Activated naive CD8-positive, alpha-beta T cell treated with anti-CD3 and anti-CD28 coated beads, Interleukin-2, amount 50 U/mL, for 24 hours (primary cell): ENCODE measurements at regions not wholly inside any gene's neighbourhood (a gene's known extent, or its start where the extent isn't known, plus 50 kb on each side); places are given as distances from the start of the nearest gene placed in this dataset.

Experiments
- ATAC-seq: fragments of 150-1000 bp; cut with Tn5 transposase; one replicate; pipeline ENCODE4 v1.10.0; 2021
- DNase-seq: peaks from one replicate; pipeline ENCODE4 v3.0.0; 2021
- H3K27ac Mint-ChIP-seq: one replicate; pipeline ENCODE4 v1.8.0; 2021; ENCODE audit warnings: mild to moderate bottlenecking, mixed read lengths
- H3K27me3 Mint-ChIP-seq: one replicate; pipeline ENCODE4 v1.8.0; 2021; ENCODE audit warnings: mixed read lengths
- H3K36me3 Mint-ChIP-seq: one replicate; pipeline ENCODE4 v1.8.0; 2021; ENCODE audit warnings: low read depth, mixed read lengths
- H3K4me1 Mint-ChIP-seq: one replicate; pipeline ENCODE4 v1.8.0; 2021; ENCODE audit warnings: mixed read lengths
- H3K4me3 Mint-ChIP-seq: one replicate; pipeline ENCODE4 v1.8.0; 2021; ENCODE audit warnings: mild to moderate bottlenecking, moderate library complexity, mixed read lengths
- H3K9me3 Mint-ChIP-seq: one replicate; pipeline ENCODE4 v1.8.0; 2021; ENCODE audit warnings: mixed read lengths

DNA sequence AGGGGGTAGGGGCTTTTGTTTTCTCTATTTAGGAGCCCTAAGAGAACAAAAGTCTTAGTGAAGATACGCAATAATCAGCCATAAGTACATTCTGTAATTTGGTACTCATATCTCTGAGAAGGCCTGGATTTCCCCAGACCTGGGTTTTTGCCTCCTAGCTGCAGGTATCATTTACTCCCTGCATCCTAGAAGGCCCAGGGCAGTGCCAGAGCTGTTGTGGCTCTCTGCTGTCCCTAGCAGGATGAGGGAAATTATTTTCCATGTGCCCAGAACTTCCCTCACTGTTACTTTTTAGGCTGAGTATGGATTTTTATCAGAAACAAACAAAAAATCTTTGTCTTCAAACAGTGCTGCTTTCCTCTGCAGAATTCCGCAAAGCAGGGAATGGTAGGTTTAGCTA is 192.5 kb upstream of the SYT1 start:
- Mint-ChIP-seq H3K4me3 (no peak overlapping the region), H3K9me3 (no peaks in the 10 kb centered on the region), H3K4me1 (no peaks in the 10 kb centered on the region), H3K27ac (no peak overlapping the region), H3K27me3 (no peaks in the 10 kb centered on the region), H3K36me3 (no peaks in the 10 kb centered on the region)
- no peak for ATAC-seq
- DNase-seq = no peak

DNA sequence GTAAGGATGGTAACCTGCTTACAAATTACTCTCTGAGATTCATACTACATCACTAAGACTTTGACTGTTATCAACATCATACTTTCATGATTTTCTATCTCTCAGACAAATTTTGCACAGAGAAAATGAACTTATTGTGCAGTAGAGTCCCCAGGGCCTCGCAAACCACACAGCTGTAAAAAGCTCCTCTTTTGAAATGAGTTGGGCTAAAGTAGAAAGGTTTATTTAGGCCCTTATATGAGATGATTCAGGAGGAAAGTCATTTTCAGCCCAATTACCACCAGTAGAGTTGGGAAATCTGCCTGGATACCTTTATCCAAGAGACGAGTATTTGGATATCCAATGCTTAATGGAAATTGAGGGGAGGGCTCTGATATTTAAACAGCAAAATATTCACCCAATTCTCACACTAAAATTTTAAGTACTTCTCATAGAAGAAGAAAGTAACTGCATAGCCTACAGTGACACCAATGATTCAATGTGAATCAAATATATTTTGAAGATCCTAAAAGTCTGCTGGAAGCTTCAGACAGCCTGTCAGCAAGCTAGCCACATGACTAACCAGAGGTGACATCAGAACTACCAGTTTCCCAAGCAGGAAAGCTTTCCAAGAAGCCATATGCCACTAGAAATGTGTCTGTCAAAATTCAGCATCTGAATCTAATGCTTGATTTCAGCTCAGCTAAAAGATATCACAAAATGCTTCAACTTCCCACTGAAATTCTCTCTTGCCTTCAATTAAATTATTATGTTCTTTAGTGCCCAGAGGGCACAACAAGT is 190.1 kb upstream of the SYT1 start:
- no peaks in the 10 kb centered on the region for H3K36me3 Mint-ChIP-seq
- no peak overlapping the region for H3K27ac Mint-ChIP-seq
- ATAC-seq (no peak), DNase-seq (no peak)
- no peaks in the 10 kb centered on the region for H3K9me3 Mint-ChIP-seq
- no peaks in the 10 kb centered on the region for H3K27me3 Mint-ChIP-seq
- H3K4me1 Mint-ChIP-seq = no peaks in the 10 kb centered on the region
- no peak overlapping the region for H3K4me3 Mint-ChIP-seq

DNA sequence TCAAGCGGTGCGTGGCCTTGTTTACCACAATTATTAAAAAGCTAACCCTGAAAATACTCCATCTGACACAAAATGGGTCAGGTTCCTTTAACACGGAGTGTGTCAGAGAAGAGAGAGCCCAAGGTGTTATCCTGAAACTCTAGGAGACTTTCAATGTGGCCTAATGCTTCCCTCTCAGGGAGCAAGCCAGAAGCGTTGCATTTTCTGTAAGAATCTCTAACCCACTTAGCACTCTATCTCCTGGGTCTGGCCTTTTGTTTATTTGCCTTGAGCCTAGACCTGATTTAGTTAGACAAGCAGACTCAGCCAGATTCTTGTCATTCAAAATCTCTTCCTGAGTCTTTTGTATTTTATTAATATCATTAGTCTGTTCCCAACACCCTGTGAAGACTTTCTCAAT is 184.0 kb upstream of the SYT1 start:
- Mint-ChIP-seq H3K9me3 (no peaks in the 10 kb centered on the region), H3K4me3 (no peak overlapping the region), H3K27me3 (no peaks in the 10 kb centered on the region), H3K27ac (no peak overlapping the region), H3K36me3 (no peaks in the 10 kb centered on the region), H3K4me1 (no peaks in the 10 kb centered on the region)
- ATAC-seq (no peak), DNase-seq (no peak)

DNA sequence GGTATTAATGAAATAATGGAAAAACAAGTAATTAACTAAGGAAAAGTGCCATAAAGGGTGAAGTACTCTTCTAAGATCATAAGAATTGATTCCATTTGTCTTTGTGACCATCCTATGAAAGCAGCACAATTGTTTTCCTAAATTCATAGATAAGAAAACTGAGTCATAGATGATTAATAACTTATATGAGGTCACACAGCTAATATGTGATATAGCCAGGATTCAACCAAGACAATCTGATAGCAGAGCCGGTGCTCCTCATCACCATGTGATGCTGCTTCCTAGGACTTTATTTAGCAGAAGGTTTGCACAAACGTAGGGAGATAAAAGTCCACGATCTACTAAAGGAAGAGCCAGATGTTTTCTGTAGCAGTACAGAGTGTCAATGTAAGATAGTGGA is 181.5 kb upstream of the SYT1 start:
- no peaks in the 10 kb centered on the region for H3K4me1 Mint-ChIP-seq
- DNase-seq (no peak), ATAC-seq (no peak)
- no peaks in the 10 kb centered on the region for H3K9me3 Mint-ChIP-seq
- no peaks in the 10 kb centered on the region for H3K27me3 Mint-ChIP-seq
- H3K4me3 Mint-ChIP-seq = no peak overlapping the region
- no peak overlapping the region for H3K27ac Mint-ChIP-seq
- no peaks in the 10 kb centered on the region for H3K36me3 Mint-ChIP-seq

DNA sequence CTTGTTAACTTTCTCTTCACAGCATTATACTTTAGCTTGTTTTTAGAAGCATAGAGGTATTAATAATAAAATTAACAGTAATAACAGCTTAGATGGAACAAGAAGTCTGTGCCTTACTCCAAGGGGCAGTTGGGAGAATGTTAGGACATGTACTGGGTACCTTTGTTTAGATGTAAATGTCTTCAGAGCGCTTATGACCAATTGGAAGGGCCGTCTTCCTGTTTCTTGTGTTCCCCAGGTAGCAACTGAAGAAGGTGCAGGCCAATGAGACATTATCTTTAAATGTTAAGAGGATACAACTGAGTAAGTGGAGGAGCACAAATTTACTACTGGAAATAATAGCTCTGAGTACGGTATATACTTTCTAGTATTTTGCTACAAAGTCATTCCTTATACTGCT is 180.9 kb upstream of the SYT1 start:
- DNase-seq (no peak), ATAC-seq (no peak)
- Mint-ChIP-seq H3K4me3 (no peak overlapping the region), H3K4me1 (no peaks in the 10 kb centered on the region), H3K27me3 (no peaks in the 10 kb centered on the region), H3K27ac (no peak overlapping the region), H3K36me3 (no peaks in the 10 kb centered on the region), H3K9me3 (no peaks in the 10 kb centered on the region)

DNA sequence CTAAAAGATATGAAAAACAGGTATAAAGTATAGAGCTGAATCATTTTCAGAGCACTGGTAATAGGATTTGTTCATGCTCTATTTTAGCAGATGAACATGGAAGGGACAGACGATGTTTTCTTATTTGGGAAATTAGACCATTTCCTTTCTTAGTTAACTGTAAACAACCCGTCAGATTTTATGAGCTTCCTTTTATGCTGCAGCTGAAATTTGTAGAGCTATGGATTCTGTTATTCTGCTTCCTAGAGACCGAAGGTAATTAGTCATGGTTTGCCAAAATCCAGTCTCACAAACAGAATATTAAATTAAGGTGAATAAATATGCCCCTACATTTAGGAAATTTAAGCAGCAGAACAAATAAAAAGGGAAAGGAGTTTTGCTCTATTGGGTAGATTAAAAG is 180.2 kb upstream of the SYT1 start:
- DNase-seq (no peak), ATAC-seq (no peak)
- Mint-ChIP-seq H3K4me3 (no peak overlapping the region), H3K36me3 (no peaks in the 10 kb centered on the region), H3K27ac (no peak overlapping the region), H3K9me3 (no peaks in the 10 kb centered on the region), H3K27me3 (no peaks in the 10 kb centered on the region), H3K4me1 (no peaks in the 10 kb centered on the region)

DNA sequence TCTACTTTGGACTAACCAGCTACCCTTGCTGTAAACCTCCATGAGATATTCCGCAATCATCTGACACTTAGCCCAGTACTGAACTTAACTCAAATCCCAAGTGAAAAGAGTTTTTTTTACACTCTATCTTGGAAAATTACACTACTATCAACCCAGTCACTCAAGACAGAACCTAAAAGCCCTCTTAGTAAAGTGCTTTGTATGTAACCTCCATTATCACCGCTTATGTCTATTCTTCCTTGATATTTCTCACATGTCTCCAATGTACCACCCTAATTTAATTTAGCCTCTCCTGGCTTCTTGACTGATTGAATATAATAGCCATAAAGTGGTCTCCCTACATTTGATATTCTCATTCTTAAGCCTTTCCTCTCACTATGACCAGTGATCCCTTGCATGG is 168.8 kb upstream of the SYT1 start:
- Mint-ChIP-seq H3K9me3 (peaks cover 5% of the 10 kb centered on the region), H3K4me3 (no peak overlapping the region), H3K27me3 (no peaks in the 10 kb centered on the region), H3K36me3 (no peaks in the 10 kb centered on the region), H3K4me1 (no peaks in the 10 kb centered on the region), H3K27ac (no peak overlapping the region)
- ATAC-seq (no peak), DNase-seq (no peak)

DNA sequence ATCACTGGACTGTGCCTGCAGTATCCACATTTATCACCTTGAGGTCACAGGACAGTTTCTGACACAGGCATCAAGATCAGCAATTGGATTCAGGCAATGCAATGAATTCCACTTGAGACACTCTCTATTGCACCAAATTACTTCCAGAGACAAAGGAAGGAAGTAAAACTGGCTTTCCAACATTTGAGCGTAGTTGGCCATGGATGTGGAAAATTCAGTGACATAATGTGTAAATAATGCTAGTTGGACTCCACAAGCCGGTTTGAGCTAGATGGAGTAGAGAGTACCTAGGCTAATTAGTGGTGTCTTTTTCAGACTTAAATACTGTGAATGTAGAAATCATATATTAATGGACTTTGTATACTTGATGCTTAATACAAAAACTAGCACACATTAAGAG is 168.3 kb upstream of the SYT1 start:
- ATAC-seq = no peak
- H3K27me3 Mint-ChIP-seq = no peaks in the 10 kb centered on the region
- no peak overlapping the region for H3K4me3 Mint-ChIP-seq
- H3K27ac Mint-ChIP-seq = no peak overlapping the region
- H3K9me3 Mint-ChIP-seq = peaks cover 5% of the 10 kb centered on the region
- H3K4me1 Mint-ChIP-seq = no peaks in the 10 kb centered on the region
- no peak for DNase-seq
- H3K36me3 Mint-ChIP-seq = no peaks in the 10 kb centered on the region

DNA sequence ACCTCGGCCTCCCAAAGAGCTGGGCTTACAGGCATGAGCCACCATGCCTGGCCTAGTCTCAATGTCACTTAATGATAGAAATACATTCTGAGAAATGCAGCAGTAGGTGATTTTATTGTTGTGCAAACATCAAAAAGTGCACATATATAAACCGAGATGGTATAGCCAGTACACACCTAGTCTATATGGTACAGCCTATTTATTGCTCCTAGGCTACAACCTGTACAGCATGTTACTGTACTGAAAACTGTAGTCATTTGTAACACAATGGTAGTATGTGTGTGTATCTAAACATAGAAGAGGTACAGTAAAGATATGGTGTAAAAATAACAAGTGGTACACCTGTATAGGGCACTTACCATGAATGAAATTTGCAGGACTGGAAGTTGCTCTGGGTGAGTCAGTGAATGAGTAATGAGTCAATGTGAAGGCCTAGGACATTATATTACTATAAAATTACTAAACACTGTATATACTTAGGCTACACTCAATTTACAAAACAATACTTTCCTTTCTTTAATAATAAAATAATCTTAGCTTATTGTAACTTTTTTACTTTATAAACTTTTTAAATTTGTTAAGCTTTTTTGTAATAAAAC is 166.7 kb upstream of the SYT1 start:
- no peak for DNase-seq
- no peak overlapping the region for H3K4me3 Mint-ChIP-seq
- no peaks in the 10 kb centered on the region for H3K36me3 Mint-ChIP-seq
- H3K9me3 Mint-ChIP-seq = peaks cover 5% of the 10 kb centered on the region
- no peaks in the 10 kb centered on the region for H3K4me1 Mint-ChIP-seq
- no peak overlapping the region for H3K27ac Mint-ChIP-seq
- H3K27me3 Mint-ChIP-seq = no peaks in the 10 kb centered on the region
- ATAC-seq = no peak

DNA sequence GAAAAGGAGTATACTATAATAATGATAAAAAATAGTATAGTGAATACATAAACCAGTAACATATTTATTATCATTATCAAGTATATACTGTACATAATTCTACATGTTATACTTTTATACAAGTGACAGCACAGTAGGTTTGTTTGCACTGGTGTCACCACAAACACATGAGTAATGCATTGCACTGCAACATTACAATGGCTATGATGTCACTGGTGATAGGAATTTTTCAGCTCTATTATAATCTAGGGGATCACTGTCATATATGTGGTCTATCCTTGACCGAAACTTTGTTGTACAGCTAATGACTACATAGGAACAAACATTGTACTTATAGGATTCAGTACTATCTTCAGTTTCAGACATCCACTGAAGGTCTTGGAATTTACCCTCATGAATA is 165.8 kb upstream of the SYT1 start:
- no peak overlapping the region for H3K27ac Mint-ChIP-seq
- no peaks in the 10 kb centered on the region for H3K4me1 Mint-ChIP-seq
- H3K27me3 Mint-ChIP-seq = no peaks in the 10 kb centered on the region
- DNase-seq = no peak
- ATAC-seq = no peak
- no peaks in the 10 kb centered on the region for H3K36me3 Mint-ChIP-seq
- H3K9me3 Mint-ChIP-seq = peaks cover 5% of the 10 kb centered on the region
- no peak overlapping the region for H3K4me3 Mint-ChIP-seq

DNA sequence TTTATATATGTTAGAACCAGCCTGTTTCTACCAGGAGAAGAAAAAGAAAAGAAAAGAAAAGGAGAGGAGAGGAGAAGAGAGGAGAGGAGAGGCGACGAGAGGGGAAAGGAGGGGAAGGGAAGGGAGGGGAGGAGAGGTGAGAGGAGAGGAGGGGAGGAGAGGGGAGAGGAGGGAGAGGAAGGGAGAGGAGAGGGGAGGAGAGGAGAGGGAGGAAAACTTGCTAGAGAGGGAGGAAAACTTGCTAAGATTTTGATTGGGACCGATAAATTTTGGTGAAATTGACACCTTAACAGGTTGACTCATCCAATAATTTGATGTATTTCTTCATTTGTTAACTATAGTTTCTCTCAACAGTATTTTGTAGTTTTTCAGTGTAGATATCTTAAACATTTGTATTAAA is 164.0 kb upstream of the SYT1 start:
- Mint-ChIP-seq H3K4me3 (no peak overlapping the region), H3K9me3 (no peaks in the 10 kb centered on the region), H3K36me3 (no peaks in the 10 kb centered on the region), H3K27ac (no peak overlapping the region), H3K4me1 (no peaks in the 10 kb centered on the region), H3K27me3 (no peaks in the 10 kb centered on the region)
- ATAC-seq (no peak), DNase-seq (no peak)

DNA sequence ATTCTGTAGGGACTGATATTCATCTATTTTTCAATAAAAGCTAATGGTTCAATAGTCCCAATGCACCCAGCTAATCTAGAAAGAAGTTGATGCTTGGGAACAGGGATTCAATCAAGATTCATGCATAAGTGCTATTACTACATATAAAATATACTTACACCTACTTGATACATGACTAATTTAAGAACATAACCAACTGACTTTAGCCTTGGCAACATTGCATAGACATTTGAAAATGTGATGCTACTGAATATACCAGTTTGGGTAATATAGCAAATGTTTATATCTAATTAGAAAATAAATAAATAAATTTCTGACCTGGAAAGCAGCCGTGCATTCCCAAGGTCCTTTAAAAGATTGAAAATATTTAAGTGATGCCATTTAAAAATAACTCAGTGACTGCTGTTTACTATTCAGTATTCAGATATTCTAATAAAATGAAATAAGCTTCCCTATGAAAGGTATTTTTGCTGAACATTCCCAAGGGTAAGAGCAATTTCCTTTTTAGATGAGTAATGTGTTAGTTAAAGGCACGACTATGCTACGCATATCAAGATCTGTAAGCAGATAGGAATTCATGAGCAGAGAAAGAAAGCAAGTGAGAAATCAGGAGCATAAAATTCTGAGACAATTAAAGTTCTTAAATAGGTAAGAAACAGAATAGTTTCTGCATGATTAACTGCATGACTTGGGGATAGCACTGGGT is 160.6 kb upstream of the SYT1 start:
- no peaks in the 10 kb centered on the region for H3K36me3 Mint-ChIP-seq
- H3K4me3 Mint-ChIP-seq = no peak overlapping the region
- ATAC-seq (no peak), DNase-seq (no peak)
- H3K27ac Mint-ChIP-seq = no peak overlapping the region
- H3K4me1 Mint-ChIP-seq = no peaks in the 10 kb centered on the region
- H3K9me3 Mint-ChIP-seq = no peaks in the 10 kb centered on the region
- no peaks in the 10 kb centered on the region for H3K27me3 Mint-ChIP-seq

DNA sequence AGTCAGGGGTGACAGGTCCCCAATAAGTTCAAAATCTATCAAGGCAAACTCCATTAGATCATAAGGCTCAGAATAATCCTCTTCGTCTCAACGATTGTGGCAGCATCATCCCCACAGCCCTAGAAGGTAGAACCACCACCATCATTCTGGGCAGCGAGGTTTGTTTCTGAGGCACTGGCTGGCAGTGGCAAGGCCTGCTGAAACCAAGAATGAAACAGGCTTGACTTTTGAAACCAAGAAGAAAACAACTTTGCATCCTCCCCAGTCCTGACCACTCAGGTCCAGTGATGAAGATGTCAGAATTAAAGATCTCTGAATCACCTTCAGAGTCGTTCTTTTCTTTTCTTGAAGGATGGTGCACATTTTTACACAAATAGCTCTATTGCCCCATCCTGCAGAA is 152.6 kb upstream of the SYT1 start:
- H3K27ac Mint-ChIP-seq = no peak overlapping the region
- H3K9me3 Mint-ChIP-seq = peaks cover 5% of the 10 kb centered on the region
- no peaks in the 10 kb centered on the region for H3K27me3 Mint-ChIP-seq
- no peaks in the 10 kb centered on the region for H3K4me1 Mint-ChIP-seq
- no peak overlapping the region for H3K4me3 Mint-ChIP-seq
- ATAC-seq (no peak), DNase-seq (no peak)
- H3K36me3 Mint-ChIP-seq = no peaks in the 10 kb centered on the region

DNA sequence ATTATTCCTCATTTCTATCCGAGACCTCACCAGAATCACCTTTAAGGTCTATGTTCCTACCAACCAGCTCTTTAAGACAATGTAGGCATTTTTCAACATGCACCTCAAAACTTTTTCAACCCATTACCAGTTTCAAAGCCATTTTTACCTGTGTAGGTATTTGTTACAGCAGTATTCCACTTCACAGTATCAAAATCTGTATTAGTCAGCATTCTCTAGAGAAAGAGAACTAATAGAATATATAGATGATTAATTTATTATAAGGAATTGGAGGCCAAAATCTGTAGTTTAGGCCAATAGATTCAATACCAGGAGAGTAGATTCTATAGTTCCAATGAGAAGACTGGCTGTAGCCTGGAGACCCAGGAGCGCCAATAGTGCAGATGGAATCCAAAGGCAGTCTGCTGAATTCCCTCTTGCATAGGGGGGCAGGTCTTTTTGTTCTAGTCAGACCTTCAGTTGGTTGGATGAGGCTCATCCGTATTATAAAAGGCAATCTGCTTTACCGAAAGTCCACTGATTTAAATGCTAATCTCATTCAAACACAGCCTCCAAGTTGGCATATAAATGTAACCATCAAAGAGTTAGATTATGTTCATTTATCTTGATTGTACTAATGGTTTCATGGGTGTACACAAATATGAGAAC is 151.6 kb upstream of the SYT1 start:
- no peak overlapping the region for H3K27ac Mint-ChIP-seq
- DNase-seq (no peak), ATAC-seq (no peak)
- H3K27me3 Mint-ChIP-seq = no peaks in the 10 kb centered on the region
- H3K36me3 Mint-ChIP-seq = no peaks in the 10 kb centered on the region
- no peaks in the 10 kb centered on the region for H3K4me1 Mint-ChIP-seq
- peaks cover 5% of the 10 kb centered on the region for H3K9me3 Mint-ChIP-seq
- no peak overlapping the region for H3K4me3 Mint-ChIP-seq

DNA sequence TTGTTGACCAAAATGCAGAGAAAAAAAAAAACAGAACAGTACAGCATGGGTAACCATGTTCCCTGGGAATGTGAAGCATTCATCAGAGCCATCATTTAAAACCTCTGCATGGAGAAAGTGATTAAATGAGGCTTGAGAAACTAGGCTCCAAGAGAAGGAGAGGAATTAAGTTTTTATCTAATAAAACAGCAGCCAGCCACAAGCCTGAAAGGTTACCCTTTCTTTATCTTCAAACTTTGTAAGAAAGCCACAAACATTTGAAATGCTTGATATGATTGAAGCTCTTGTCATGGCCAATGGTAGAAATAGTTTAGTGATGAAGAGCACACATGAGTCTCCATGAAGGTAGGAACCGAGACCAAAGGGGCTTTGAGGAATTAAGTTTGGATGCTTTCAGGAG is 144.9 kb upstream of the SYT1 start:
- DNase-seq (no peak), ATAC-seq (no peak)
- Mint-ChIP-seq H3K9me3 (peaks cover 7% of the 10 kb centered on the region), H3K4me3 (no peak overlapping the region), H3K36me3 (no peaks in the 10 kb centered on the region), H3K27me3 (no peaks in the 10 kb centered on the region), H3K4me1 (no peaks in the 10 kb centered on the region), H3K27ac (no peak overlapping the region)
